ENCODE measurements at regions not wholly inside any gene's neighbourhood (a gene's known extent, or its start where the extent isn't known, plus 50 kb on each side); places are given as distances from the start of the nearest gene placed in this dataset.

DNA sequence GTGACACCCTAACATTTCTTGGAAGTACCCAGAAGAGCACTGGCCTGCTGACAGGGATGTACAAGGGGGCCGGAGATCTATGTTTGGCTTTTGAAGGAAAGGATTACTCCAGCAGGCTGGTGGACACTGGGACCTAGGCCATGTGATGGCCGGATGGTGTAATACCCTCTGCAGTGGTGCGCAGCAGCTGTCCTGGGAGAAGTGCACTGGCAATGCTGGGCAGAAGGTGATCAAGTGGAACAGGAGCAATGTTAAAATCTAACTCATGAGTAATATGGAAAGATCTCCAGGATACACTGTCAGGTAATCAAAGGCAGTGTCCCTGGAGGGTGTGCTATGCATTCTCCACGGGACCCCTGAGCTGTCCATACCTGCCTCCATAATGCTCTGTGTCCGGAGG is 71.2 kb upstream of the POMGNT2 start:
- DNase-seq: no peak

DNA sequence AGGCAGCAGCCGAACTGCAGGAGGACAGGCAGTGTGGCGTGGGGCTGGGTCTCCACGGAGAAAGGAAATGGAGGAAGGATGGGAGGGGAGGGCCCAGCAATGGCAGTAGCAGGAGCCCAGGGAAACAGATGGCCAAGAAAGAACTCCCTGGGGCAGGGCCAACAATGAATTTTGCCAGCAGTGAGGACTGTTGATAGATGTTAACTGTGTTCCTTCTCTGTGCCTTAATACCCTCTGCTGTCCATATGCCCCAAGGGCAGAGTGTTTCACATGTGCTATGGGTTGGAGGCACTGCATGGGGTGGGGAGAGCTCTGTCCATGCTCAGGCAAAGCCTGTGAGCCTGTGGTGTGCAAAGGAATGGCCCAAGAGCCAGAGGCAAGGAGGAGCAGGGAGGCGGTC is 70.8 kb upstream of the POMGNT2 start:
- DNase-seq: no peak

DNA sequence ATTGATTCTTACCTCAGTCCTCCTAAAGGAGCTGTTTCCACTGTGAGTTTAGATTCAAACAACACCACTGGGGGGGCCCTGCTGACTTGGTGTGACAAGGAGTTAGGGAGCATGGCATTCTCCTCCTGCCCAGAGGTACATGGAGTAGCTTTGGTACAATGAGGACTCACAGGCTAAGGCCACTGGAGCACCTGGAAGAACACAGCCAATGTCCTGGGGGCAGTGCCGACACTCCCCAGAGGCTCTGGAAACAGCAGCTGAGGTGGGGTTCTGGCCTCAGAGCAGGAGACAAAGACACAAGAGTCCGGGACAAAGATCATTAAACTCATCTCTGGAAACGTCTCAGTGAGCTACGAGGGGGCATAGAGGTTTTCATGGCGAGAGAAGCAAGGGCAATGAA is 69.7 kb upstream of the POMGNT2 start:
- no peak for DNase-seq

DNA sequence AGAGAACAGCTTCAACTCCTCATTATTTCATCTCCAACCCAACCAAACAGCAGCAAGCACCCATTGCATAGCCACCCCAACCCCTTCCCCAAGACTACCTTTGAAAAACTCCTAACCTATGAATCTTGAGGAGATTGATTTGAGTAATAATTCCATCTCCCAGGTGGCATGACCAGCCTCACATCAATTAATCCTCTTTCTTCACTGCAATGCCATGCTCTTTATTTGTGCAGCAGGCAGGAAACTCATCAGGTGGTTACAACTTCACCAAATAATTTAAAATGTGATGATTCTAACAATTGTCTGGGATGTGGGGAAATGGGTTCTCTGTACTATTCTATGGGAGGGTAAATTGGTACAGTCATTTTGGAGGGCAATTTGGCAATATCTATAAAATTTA is 68.1 kb upstream of the POMGNT2 start:
- DNase-seq: no peak

DNA sequence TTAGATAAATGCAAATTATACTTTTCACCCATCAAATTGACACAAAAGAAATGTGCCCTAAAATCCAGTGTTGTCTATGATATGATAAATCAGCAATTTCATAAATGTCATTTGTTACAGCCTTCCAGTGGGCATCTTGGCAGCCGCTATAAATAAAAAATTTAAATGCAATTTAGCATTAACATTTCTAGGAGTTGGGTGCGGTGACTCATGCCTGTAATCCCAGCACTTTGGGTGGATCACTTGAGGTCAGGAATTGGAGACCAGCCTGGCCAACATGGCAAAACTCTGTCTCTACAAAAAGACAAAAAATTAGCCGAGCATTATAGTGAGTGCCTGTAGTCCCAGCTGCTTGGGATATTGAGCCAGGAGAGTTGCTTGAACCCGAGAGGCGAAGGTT is 65.9 kb upstream of the POMGNT2 start:
- DNase-seq: no peak

DNA sequence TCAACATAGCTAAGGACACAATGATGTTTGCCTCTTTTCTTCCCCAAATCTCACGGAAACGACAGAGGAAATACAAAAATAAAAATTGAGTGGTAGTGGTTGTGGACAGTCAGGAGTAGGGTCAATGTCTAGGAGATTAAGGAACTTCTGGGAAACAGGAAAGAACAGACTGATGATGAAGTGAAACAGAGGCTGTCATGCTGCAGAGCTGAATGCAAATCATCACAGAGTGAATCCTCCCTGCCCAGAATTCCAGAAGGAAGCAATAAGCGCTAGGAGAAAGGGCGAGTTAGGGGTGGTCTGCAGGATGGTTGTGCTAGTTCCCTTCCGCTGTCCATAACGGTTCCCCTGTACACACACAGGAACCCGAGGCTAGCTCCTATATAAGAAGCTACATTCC is 64.7 kb upstream of the POMGNT2 start:
- DNase-seq: no peak

DNA sequence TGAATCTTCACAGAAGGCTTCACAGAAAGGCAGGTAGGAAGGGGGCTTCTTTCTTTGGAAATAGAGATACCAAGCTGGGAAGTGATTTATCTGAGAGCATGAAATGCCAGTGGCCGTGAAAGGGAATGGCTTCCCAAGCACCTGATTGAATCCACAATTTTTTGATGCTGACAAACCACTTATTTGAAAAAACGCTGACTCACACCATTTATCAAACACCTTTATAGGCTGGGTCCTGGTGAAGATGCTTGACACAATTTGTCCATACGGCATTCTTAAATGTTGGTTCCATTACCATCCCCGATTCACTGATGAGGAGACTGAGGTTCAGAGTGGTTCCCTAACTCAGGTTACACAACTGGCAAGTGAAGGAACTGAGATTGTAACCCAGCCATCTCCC is 64.1 kb upstream of the POMGNT2 start:
- DNase-seq: no peak

DNA sequence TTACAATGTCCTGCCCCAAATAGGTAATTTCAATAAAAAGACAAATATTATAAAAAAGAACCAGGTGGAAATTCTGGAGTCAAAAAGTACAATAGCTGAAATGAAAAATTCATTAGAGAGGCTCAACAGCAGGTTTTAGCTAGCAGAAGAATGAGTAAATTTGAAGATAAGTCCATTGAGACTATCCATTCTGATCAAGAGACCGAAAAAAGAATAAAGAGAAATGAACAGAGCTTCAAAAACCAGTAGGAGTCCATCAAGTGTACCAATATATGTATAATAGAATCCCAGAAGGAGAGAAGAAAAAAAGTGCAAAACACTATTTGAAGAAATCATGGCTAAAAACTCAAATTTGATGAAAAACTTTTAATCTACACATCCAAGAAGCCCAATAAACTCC is 60.5 kb upstream of the POMGNT2 start:
- no peak for DNase-seq

DNA sequence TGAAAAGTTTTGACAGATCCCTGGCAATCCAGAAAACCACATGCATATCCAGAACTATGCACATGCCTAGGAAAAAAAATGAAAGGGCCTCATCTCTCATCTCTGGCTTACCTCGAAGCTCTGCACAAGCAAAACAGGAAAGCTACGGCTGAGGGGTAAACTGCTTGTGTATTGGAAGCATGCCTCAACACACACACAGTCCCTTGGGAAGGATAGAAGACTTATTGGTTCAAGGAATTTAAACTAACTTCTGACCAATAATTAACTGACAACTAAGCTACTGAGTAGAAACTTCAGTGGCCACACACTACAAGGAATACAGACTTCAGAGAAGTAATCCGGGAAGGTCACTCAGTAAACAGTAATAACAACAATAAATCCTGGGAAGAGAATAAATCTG is 59.9 kb upstream of the POMGNT2 start:
- DNase-seq: no peak

DNA sequence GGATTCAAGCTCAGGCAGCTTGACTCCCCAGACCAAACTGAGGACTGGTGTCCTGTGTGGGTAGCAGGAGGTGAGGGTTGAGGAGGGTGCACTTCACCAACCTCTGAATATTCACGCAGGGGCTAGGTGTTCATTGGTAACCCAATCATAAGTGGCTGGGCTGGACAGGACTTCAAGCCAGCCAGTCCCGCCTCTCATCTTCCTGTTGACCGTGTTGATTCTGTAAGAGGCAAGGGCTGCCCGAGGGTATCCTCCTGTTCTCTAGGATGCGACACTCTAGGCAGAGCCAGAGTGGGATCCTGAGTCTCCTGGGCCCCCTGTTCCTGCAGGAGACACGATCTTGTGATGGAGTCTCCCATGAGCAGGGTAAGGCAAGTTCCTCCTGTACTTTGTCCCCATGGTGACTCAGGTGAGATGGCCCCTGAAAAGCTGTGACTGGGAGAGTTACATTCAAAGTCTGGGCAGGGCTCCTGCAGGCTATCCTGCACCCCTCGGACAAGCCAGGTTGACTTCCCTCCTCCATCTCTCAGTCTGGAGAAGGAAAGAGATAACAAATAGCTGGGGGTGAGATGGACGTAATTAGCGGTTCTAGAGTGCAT is 58.1 kb upstream of the POMGNT2 start:
- DNase-seq: no peak

DNA sequence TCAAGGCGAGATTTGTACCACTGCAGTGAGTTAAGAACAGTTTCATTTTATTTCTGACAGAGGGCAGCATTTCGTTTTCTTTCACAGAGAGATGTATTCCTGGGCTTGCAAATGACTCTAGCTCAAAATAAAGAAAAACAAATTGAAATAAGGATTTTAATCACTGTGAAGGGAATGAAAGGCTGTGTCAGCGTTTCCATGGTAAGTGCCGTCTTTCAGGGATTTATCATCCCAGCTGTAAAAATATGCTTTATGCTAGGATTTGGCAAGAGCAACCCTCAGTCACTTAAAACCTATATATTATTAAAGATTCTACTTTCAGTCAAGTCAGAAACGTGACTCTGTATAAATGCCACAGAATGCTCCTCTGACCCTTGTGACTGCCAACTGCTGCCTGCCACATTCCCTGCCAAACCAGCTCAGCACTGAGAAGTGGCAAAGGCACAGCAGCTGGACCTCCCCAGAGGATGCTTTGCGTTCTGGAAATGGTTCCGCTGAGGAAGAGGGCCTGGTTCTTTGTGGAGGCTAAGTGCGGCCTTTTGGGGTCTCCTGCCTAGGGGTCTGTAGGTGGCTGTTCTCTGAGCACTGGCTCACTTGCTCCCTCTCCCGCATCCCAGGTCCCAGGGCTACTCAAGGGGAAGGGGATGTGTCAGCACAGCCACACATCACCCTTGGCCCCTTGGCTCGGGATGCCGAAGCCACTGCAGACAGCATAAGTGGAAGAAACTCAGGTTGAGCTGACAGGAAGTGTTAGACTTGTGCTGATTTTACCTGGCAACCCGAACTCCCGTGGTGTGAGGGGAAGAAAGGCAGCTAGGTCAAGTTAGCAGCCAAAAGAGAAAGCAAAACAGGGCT is 56.6 kb upstream of the POMGNT2 start:
- no peak for DNase-seq

DNA sequence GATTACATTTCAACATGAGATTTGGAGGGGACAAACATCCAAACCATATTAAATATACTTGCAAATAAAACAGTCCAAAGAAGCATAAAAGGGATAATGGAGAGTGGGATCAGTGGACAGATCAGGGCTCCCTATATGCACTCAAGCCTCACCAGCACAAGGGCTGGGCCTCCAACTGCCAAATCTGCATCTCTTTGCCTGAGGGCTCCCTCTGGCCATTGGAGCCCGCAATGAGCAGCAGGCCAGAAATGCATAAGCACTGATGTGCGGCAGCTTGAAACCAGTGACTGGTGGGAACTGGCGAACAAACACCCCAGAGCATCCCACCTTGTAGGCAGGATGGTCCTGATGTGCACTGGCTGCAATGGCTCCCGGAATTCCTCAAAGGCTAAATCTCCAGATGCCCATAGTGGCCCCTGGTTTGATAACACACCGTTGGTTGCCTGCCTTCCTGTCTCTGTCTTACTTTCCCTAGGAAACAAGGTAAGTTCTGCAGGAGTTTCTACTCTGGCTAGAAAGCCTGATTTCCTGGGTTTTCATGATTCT is 55.9 kb upstream of the POMGNT2 start:
- DNase-seq: no peak

DNA sequence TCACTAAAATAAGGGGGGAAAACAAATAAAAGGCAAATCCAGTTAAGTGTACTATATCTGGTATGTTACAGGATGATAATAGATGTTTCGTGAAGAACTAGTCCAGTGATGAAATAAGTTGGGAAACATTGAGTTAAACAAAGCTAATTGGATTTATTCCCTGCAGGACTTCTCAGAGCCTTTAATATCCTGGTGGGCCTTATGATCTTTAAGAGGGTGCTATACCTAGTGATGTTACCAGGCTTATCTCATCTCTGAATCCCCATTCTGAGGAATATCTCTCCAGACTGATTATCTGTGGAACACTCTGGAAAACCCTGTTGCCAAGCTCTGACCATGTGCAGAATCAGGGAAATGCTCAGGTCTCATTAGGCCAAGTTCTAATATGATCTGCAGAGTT is 54.8 kb upstream of the POMGNT2 start:
- DNase-seq: no peak

DNA sequence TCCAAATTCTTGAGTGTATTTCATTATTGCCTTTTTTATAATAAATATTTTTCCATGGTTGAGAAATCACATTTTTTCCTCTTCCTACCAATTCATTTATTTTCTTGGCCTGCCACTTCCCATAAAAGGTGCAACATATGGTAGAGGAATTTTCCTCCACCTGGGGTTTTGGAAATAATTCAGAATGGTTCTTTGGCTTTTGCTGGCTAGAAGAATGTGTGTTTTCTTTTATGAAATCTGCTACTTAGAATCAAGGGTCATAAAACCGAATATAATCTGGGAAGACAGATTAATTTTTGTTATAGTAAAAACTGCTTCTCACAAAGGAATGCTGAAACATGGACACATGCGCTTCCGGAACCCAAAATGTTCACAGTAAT is 54.0 kb upstream of the POMGNT2 start:
- no peak for DNase-seq

DNA sequence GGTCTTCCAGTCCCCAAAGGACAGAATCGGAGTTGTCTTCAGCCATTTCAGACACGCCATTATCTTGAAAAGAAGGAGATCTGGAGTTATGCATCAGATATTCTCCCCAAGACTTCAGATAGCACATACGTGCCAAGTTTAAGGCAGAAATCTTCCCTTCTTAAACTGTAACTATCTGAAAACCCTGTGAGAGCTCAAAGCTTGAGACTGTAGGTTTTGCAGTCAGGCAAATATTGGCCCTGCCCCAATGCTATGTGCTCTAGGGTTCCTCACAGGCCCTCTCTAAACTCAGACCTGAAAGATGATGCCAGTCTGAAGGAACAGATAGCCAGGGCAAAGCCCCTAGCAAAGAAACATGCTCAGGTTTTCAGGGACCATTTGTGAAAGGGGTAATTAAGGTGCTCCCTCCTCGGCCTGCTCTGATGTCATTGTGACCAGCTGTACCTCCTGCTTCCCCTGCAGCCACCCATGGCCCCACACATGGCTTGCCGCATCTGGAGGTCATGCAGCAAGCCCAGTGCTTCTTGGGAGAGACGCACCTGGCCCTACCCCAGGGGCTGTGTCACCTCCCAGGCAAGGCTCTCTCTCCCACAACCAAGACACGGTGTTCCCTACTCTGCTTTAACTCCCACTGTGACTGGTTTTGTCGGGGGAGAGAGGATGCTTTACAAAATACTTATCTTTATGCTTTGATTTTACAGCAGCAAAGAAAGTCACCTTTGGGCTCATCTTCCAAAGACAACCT is 53.4 kb upstream of the POMGNT2 start:
- DNase-seq: no peak

DNA sequence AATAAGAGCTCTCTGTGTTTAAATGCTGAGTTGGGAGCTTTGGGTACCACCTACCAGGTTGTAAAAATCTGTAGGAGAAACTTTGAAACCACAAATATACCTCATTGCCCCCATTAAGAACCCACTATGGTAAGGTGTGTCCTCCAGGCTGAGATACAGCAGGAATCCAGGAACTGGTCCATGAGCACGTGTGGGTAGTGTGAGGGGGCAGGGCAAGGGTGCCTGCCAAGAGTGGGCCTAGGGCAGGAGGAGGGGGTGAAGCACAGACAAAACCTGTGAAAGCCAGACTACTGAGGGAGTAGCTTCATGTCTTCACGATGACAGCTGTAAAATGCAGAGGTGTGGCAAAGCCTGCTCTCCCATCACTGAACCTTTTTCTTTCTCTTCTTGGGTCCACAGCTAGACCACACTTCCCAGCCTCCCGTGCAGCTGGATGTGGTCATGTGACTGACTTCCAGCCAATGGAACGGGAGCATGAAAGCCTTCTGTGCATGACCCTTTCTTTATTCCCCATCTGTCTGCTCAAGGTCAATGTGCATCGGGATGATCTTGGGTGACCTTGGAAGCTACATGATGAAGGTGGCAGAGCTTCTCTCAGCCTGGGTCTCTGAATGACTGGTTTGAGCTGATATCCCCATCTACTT is 51.1 kb upstream of the POMGNT2 start:
- DNase-seq: no peak

DNA sequence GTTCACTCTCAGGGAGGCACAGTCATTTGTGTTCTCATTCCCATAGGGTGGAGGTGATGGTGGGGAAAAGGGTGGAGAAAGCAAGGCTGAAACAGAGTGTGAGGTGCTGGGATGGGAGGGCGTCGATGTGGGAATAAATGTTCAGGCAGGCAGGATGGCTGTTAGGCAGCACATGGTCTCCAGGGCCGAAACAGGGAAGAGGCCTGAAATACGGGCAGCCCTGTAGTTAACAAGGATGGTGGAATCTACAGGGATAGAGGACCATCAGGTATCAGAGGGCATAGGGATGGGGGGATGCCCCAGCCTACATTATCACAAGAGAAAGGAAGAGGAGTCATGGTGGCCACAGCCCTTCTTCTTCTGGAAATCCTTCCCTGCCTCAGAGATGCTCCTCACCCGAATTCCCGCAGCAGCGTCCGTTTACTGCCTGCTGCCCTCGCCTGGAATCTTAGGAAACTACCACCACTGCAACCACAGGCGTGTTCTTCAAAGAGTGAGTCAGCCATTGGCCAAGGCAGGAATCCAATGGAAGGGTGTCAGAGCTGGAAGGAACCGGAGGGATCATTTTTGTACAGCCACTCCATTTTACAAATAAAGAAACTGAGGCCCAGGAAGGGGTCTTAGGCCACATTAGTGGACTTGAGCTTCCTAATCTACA is 49.7 kb upstream of the POMGNT2 start:
- DNase-seq: peak; percentile 67
